ENCODE measurements at regions not wholly inside any gene's neighbourhood (a gene's known extent, or its start where the extent isn't known, plus 50 kb on each side); places are given as distances from the start of the nearest gene placed in this dataset.

- DNase-seq (ENCODE audit: low spot score in 2 of 2) = no peak
- intact Hi-C loops (cut with DNase I; ENCODE audit: low total_unique reads) = no loop called here
- WGBS, 2 donors = 81 to 92% methylated on average over 1 of the region's 1 CpG
- TF ChIP-seq, protein P1, sequence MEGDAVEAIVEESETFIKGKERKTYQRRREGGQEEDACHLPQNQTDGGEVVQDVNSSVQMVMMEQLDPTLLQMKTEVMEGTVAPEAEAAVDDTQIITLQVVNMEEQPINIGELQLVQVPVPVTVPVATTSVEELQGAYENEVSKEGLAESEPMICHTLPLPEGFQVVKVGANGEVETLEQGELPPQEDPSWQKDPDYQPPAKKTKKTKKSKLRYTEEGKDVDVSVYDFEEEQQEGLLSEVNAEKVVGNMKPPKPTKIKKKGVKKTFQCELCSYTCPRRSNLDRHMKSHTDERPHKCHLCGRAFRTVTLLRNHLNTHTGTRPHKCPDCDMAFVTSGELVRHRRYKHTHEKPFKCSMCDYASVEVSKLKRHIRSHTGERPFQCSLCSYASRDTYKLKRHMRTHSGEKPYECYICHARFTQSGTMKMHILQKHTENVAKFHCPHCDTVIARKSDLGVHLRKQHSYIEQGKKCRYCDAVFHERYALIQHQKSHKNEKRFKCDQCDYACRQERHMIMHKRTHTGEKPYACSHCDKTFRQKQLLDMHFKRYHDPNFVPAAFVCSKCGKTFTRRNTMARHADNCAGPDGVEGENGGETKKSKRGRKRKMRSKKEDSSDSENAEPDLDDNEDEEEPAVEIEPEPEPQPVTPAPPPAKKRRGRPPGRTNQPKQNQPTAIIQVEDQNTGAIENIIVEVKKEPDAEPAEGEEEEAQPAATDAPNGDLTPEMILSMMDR (IDR thresholded peaks at IDR 0.05) = no peak
- no peak for TF ChIP-seq POLR2A (IDR thresholded peaks at IDR 0.05)
- H3K4me3 ChIP-seq (ENCODE audit: low read depth, poor library complexity, severe bottlenecking) = no peak overlapping the region
These were observed 140.5 kb upstream of the TNFAIP3 start for GRCh38 chr6:137726582-137726981.

DNA sequence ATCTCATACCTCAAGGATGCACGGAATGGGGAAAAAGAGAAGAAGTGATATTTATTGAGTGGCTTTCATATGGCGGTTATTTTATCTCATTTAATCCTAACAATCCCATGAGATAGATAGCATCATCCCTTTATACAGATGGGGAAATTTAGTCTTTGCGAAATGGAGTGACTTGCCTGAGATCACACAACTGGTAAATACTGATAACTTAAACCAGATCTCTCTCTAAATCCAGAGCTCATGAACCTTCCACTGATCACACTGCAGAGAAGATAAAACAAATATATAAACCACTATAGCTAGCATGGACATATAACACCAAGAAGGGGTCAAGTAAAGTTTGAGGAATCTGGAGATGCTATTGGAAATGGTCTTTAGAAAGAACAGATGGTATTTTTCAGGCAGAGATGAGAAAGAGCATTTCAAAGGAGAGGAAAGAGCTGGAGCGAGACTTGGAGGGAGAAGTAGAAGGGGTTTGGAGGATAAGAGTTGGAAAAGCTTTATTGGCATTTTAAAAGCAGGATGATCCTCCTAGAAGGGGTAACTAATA lies 139.8 kb upstream of the TNFAIP3 start:
- 79 to 81% methylated on average over 4 of the region's 4 CpGs for WGBS, 2 donors
- no peak for DNase-seq (ENCODE audit: low spot score in 2 of 2)
- TF ChIP-seq, protein P1 (IDR thresholded peaks at IDR 0.05) = no peak
- TF ChIP-seq POLR2A (IDR thresholded peaks at IDR 0.05) = no peak
- H3K4me3 ChIP-seq (ENCODE audit: low read depth, poor library complexity, severe bottlenecking) = no peak overlapping the region
- intact Hi-C loops (cut with DNase I; ENCODE audit: low total_unique reads) = no loop called here

- intact Hi-C loops (cut with DNase I; ENCODE audit: low total_unique reads) = no loop called here
- no peak for DNase-seq (ENCODE audit: low spot score in 2 of 2)
- 24 to 29% methylated on average over 6 of the region's 6 CpGs for WGBS, 2 donors
- TF ChIP-seq, protein P1 (IDR thresholded peaks at IDR 0.05) = no peak
- TF ChIP-seq POLR2A (IDR thresholded peaks at IDR 0.05) = no peak
- H3K4me3 ChIP-seq (ENCODE audit: low read depth, poor library complexity, severe bottlenecking) = no peak overlapping the region
These were observed 138.4 kb upstream of the TNFAIP3 start for GRCh38 chr6:137728386-137729349.

- no peak overlapping the region for H3K4me3 ChIP-seq (ENCODE audit: low read depth, poor library complexity, severe bottlenecking)
- intact Hi-C loops (cut with DNase I; ENCODE audit: low total_unique reads) = no loop called here
- WGBS, 2 donors = 75 to 79% methylated on average over 6 of the region's 6 CpGs
- no peak for TF ChIP-seq POLR2A (IDR thresholded peaks at IDR 0.05)
- TF ChIP-seq, protein P1 (IDR thresholded peaks at IDR 0.05) = no peak
- no peak for DNase-seq (ENCODE audit: low spot score in 2 of 2)
These were observed 137.0 kb upstream of the TNFAIP3 start for GRCh38 chr6:137729866-137730629.

- TF ChIP-seq, protein P1 (IDR thresholded peaks at IDR 0.05) = no peak
- TF ChIP-seq POLR2A (IDR thresholded peaks at IDR 0.05) = no peak
- H3K4me3 ChIP-seq (ENCODE audit: low read depth, poor library complexity, severe bottlenecking) = no peak overlapping the region
- no peak for DNase-seq (ENCODE audit: low spot score in 2 of 2)
- intact Hi-C loops (cut with DNase I; ENCODE audit: low total_unique reads) = no loop called here
- 37 to 43% methylated on average over 2 of the region's 2 CpGs for WGBS, 2 donors
These were observed 135.5 kb upstream of the TNFAIP3 start for GRCh38 chr6:137731600-137731959.

Data from lower leg skin (tissue), 4 donors.